Glutamatergic neuron (in vitro differentiated cells): ENCODE measurements at regions not wholly inside any gene's neighbourhood (a gene's known extent, or its start where the extent isn't known, plus 50 kb on each side); places are given as distances from the start of the nearest gene placed in this dataset.

Experiments used
- DNase-seq: peaks from one replicate; pipeline ENCODE4 v3.0.0; 2022
- H3K27ac Mint-ChIP-seq: one replicate; pipeline ENCODE4 v1.8.0; 2020; ENCODE audit warnings: mild to moderate bottlenecking, mixed read lengths, inconsistent platforms; ENCODE audit not compliant: unreplicated experiment
- H3K27me3 Mint-ChIP-seq: one replicate; pipeline ENCODE4 v1.8.0; 2020; ENCODE audit warnings: mild to moderate bottlenecking, moderate library complexity, mixed read lengths, inconsistent platforms; ENCODE audit not compliant: unreplicated experiment
- H3K36me3 Mint-ChIP-seq: one replicate; pipeline ENCODE4 v1.8.0; 2020; ENCODE audit warnings: mild to moderate bottlenecking, mixed read lengths, inconsistent platforms; ENCODE audit not compliant: unreplicated experiment
- H3K4me1 Mint-ChIP-seq: one replicate; pipeline ENCODE4 v1.8.0; 2020; ENCODE audit warnings: mild to moderate bottlenecking, low read depth, mixed read lengths, inconsistent platforms; ENCODE audit not compliant: unreplicated experiment
- H3K4me3 Mint-ChIP-seq: one replicate; pipeline ENCODE4 v1.8.0; 2020; ENCODE audit warnings: mild to moderate bottlenecking, mixed read lengths, inconsistent platforms; ENCODE audit not compliant: unreplicated experiment
- H3K9me3 Mint-ChIP-seq: one replicate; pipeline ENCODE4 v1.8.0; 2020; ENCODE audit warnings: mild to moderate bottlenecking, moderate library complexity, mixed read lengths, inconsistent platforms; ENCODE audit not compliant: unreplicated experiment
- CTCF ChIP-seq: fragments of 200-600 bp; sonication (generic); IDR thresholded peaks from one replicate; pipeline ENCODE4 v1.5.0; 2021; ENCODE audit not compliant: partially characterized antibody, unreplicated experiment

- Mint-ChIP-seq H3K36me3 (no peaks in the 10 kb centered on the region), H3K4me1 (peaks cover 3% of the 10 kb centered on the region), H3K4me3 (no peak overlapping the region), H3K27ac (no peak overlapping the region), H3K9me3 (no peaks in the 10 kb centered on the region), H3K27me3 (no peaks in the 10 kb centered on the region)
- no peak for TF ChIP-seq CTCF
- no peak for DNase-seq
Measured at GRCh38 chr14:71514941-71515919, 417.0 kb upstream of the RGS6 start.

GRCh38 chr14:71521238-71522135, 410.7 kb upstream of the RGS6 start:
- no peaks in the 10 kb centered on the region for H3K9me3 Mint-ChIP-seq
- no peak for TF ChIP-seq CTCF
- H3K4me3 Mint-ChIP-seq = no peak overlapping the region
- no peak for DNase-seq
- H3K4me1 Mint-ChIP-seq = peaks cover 2% of the 10 kb centered on the region
- H3K36me3 Mint-ChIP-seq = no peaks in the 10 kb centered on the region
- H3K27me3 Mint-ChIP-seq = no peaks in the 10 kb centered on the region
- no peak overlapping the region for H3K27ac Mint-ChIP-seq

- H3K27ac Mint-ChIP-seq = no peak overlapping the region
Measured at GRCh38 chr14:71523630-71524319, 408.5 kb upstream of the RGS6 start.

GRCh38 chr14:71524320-71524982, 407.8 kb upstream of the RGS6 start:
- Mint-ChIP-seq H3K27me3 (no peaks in the 10 kb centered on the region), H3K9me3 (no peaks in the 10 kb centered on the region), H3K4me1 (peaks cover 4% of the 10 kb centered on the region), H3K36me3 (no peaks in the 10 kb centered on the region), H3K4me3 (no peak overlapping the region), H3K27ac (no peak overlapping the region)
- no peak for TF ChIP-seq CTCF
- no peak for DNase-seq

More at GRCh38 chr14:71523630-71524319, 408.5 kb upstream of the RGS6 start:
- Mint-ChIP-seq H3K9me3 (no peaks in the 10 kb centered on the region), H3K36me3 (no peaks in the 10 kb centered on the region), H3K4me1 (peaks cover 2% of the 10 kb centered on the region), H3K4me3 (no peak overlapping the region), H3K27me3 (no peaks in the 10 kb centered on the region)
- no peak for TF ChIP-seq CTCF
- DNase-seq = no peak
